AML-193 (cell line): ENCODE measurements at regions not wholly inside any gene's neighbourhood (a gene's known extent, or its start where the extent isn't known, plus 50 kb on each side); places are given as distances from the start of the nearest gene placed in this dataset.

Experiments used
- DNase-seq, 2 experiments: peaks; one replicate each; lab custom pipeline; 2025; lab: John Stamatoyannopoulos, UW

DNA sequence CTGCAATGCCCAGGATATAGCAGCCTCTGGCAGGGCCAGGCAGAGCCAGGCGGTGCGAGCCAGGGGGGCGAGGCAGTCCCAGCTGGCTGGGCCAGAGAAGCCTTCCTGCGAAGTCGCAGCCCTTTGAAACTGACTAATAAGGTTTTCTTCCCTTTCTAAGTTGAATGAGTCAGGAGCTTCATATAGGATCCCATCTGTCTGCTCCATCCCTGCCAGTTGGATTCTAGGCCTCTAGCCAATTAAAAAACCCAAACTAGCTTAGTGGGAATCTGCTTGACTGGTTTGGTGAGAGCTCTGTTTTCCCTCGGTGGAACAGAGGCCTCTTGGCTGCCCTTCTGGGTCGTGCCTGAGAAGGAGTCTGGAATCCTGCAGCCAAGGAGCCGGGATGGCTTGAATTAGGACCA lies 70.1 kb upstream of the RAPGEF1 start:
- no peak for DNase-seq

GRCh38 chr9:131808291-131808690 lies 68.4 kb upstream of the RAPGEF1 start:
- DNase-seq = no peak

GRCh38 chr9:131807144-131807983 lies 67.5 kb upstream of the RAPGEF1 start:
- DNase-seq = no peak

GRCh38 chr9:131805803-131806202 lies 65.9 kb upstream of the RAPGEF1 start:
- no peak for DNase-seq

DNA sequence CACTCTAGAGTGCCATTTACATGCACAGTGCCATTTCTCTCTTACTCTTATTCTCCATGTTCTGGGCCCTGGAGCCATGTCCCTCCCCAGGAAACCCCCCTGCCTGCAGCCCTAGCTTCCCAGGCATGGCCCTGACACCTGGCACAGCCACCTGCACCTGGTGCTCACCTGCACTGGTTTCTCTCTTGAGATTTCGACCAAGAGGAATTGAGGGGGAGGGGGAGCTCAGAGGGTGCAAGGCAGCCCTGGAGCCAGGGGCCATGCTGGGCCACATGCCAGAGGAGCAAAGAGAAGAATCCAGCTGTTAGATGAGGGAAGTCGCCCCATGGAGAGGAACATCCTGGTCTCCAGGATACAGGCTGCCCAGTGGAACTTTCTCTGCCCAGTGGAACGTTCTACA lies 65.0 kb upstream of the RAPGEF1 start:
- no peak for DNase-seq

DNA sequence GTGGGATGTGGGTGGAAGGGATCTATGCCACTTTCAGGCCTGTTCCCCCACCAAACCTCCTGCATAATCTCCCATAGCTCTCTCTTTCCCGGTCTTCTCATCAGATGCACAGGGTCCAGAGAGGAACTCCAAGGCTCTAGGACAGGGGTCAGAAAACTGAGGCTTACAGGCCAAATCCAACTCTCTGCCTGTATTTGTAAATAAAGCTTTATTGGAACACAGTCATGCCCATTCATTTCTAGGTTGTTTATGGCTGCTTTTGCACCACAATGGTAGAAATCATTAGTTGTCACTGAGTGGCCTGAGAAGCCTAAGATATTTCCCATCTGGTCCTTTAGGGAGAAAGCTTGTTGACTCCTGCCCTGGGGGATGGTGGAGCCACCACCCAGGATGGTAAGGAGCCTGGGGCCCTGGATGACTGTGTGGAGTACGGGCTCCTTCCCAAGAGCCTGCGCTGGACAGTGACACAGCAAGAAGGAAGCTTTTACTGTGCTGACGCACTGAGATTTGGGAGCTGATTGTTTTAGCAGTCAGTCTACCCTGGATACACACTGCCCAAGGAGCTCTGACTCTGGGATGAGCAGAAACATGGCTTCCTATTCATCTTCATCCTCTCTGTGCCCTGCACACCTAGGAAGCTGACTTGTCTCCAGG lies 64.0 kb upstream of the RAPGEF1 start:
- no peak for DNase-seq

- no peak for DNase-seq
These were observed 61.9 kb upstream of the RAPGEF1 start for GRCh38 chr9:131801810-131802209.

- no peak for DNase-seq
These were observed 61.0 kb upstream of the RAPGEF1 start for GRCh38 chr9:131800843-131801242.

- DNase-seq = no peak
These were observed 60.5 kb upstream of the RAPGEF1 start for GRCh38 chr9:131800366-131800765.

- DNase-seq = peak; percentile 25 to 34
These were observed 59.4 kb upstream of the RAPGEF1 start for GRCh38 chr9:131799177-131799823.

GRCh38 chr9:131798246-131798645 lies 58.4 kb upstream of the RAPGEF1 start:
- DNase-seq = no peak

- no peak for DNase-seq
These were observed 54.5 kb upstream of the RAPGEF1 start for GRCh38 chr9:131794393-131794792.

DNA sequence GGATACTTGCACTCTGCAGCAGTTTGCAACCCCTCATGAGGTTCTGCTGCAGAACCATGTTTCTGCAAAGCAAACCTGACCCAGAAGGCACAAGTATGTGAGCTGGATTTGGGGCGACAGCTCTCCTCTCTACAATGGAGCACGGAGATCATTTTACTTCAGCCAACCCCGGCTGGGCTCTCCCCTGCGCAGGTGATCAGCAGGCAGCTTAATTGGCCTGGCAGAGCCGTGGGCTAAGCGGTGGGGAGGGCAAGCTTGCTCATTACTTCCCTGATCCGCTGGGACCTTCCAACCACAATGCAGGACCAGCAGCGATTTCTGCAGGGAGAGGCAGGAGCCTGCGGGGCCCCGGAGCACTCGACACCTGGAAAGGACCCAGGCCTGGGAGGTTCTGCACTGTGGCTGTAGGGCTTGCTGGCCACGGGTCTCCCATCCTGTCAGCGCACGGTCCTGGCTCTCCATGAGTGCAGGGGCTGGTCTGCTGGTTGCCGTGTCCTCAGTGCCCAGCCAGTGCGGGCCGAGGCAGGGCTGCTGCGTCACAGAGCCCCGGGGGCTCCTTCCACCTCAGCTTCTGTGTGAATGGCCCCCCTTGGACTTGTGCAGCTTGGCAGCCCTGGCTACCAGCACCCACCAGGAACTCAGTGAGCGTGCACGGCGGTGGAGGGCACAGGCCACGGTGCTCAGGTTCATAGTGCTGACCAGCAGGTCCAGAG lies 51.8 kb upstream of the RAPGEF1 start:
- DNase-seq = no peak
